CD4-positive, alpha-beta T cell treated with Interferon gamma for 1 hour (primary cell): ENCODE measurements at regions not wholly inside any gene's neighbourhood (a gene's known extent, or its start where the extent isn't known, plus 50 kb on each side); places are given as distances from the start of the nearest gene placed in this dataset.

Experiments
- DNase-seq: peaks from one replicate; pipeline ENCODE4 v3.0.0-alpha.2; 2020

- DNase-seq: no peak
Observed at GRCh38 chr15:96538491-96538890, 208.0 kb downstream of the NR2F2 start.

GRCh38 chr15:96540283-96540682, 209.8 kb downstream of the NR2F2 start:
- no peak for DNase-seq

GRCh38 chr15:96542130-96542770, 211.8 kb downstream of the NR2F2 start:
- DNase-seq: no peak

- no peak for DNase-seq
Observed at GRCh38 chr15:96544162-96544756, 213.8 kb downstream of the NR2F2 start.

GRCh38 chr15:96549136-96549535, 218.6 kb downstream of the NR2F2 start:
- DNase-seq: no peak

- no peak for DNase-seq
Observed at GRCh38 chr15:96551196-96551595, 220.7 kb downstream of the NR2F2 start.

GRCh38 chr15:96551722-96552121, 221.2 kb downstream of the NR2F2 start:
- DNase-seq: no peak

GRCh38 chr15:96553006-96553405, 222.5 kb downstream of the NR2F2 start:
- DNase-seq: no peak

GRCh38 chr15:96553451-96553850, 223.0 kb downstream of the NR2F2 start:
- no peak for DNase-seq

- DNase-seq: no peak
Observed at GRCh38 chr15:96553931-96554330, 223.4 kb downstream of the NR2F2 start.

GRCh38 chr15:96554541-96554940, 224.0 kb downstream of the NR2F2 start:
- no peak for DNase-seq

- DNase-seq: no peak
Observed at GRCh38 chr15:96559087-96559486, 228.6 kb downstream of the NR2F2 start.

- DNase-seq: no peak
Observed at GRCh38 chr15:96559631-96560030, 229.1 kb downstream of the NR2F2 start.

- no peak for DNase-seq
Observed at GRCh38 chr15:96560246-96560895, 229.9 kb downstream of the NR2F2 start.

- DNase-seq: no peak
Observed at GRCh38 chr15:96561593-96561992, 231.1 kb downstream of the NR2F2 start.

GRCh38 chr15:96564546-96564945, 234.0 kb downstream of the NR2F2 start:
- DNase-seq: no peak

- no peak for DNase-seq
Observed at GRCh38 chr15:96565266-96565665, 234.8 kb downstream of the NR2F2 start.

GRCh38 chr15:96574782-96575181, 244.3 kb downstream of the NR2F2 start:
- DNase-seq: no peak

- no peak for DNase-seq
Observed at GRCh38 chr15:96576596-96576995, 246.1 kb downstream of the NR2F2 start.

- no peak for DNase-seq
Observed at GRCh38 chr15:96578393-96578792, 247.9 kb downstream of the NR2F2 start.

GRCh38 chr15:96581371-96581770, 250.9 kb downstream of the NR2F2 start:
- DNase-seq: no peak

- no peak for DNase-seq
Observed at GRCh38 chr15:96582473-96582872, 252.0 kb downstream of the NR2F2 start.

GRCh38 chr15:96583671-96584070, 253.2 kb downstream of the NR2F2 start:
- no peak for DNase-seq
